ENCODE measurements at regions not wholly inside any gene's neighbourhood (a gene's known extent, or its start where the extent isn't known, plus 50 kb on each side); places are given as distances from the start of the nearest gene placed in this dataset.

DNA sequence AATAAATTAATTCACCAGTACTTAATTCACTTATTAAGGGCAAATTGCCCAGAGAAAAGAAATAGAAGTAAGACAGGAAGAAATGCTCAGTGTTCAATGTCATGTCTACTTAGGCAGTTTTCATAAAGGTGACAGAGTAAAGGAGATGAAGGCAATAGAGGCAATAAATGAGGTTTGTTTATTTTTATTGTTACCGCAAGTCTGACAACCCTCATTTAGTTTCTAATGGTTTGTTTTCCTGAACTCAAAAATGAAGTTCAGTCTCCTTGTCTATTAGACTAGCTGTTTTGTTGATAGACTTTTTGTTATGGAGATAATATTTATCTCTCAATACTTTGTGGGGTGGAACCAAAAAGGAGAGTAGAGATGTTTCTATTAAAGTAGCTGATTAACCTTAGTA, 258.3 kb downstream of the C3orf38 start:
- Histone ChIP-seq H3K27ac (ENCODE audit: low read length) (no peak overlapping the region), H3K4me3 (ENCODE audit: low read length) (no peak overlapping the region), H3K4me1 (ENCODE audit: low read length) (no peaks in the 10 kb centered on the region), H3K9ac (ENCODE audit: low read length) (no peak overlapping the region), H4K20me1 (ENCODE audit: insufficient read depth, low read length) (no peaks in the 10 kb centered on the region), H3K36me3 (replicated peaks; ENCODE audit: low read depth, low read length) (no peaks in the 10 kb centered on the region), H3K9me3 (ENCODE audit: insufficient read depth, low read length) (no peaks in the 10 kb centered on the region), H3K27me3 (ENCODE audit: low read depth, low read length) (no peaks in the 10 kb centered on the region), H2AFZ (ENCODE audit: low read depth, low read length) (no peak overlapping the region), H3K4me2 (ENCODE audit: low read length) (no peak overlapping the region), H3K79me2 (ENCODE audit: low read length) (no peaks in the 10 kb centered on the region)
- TF ChIP-seq, protein P1, sequence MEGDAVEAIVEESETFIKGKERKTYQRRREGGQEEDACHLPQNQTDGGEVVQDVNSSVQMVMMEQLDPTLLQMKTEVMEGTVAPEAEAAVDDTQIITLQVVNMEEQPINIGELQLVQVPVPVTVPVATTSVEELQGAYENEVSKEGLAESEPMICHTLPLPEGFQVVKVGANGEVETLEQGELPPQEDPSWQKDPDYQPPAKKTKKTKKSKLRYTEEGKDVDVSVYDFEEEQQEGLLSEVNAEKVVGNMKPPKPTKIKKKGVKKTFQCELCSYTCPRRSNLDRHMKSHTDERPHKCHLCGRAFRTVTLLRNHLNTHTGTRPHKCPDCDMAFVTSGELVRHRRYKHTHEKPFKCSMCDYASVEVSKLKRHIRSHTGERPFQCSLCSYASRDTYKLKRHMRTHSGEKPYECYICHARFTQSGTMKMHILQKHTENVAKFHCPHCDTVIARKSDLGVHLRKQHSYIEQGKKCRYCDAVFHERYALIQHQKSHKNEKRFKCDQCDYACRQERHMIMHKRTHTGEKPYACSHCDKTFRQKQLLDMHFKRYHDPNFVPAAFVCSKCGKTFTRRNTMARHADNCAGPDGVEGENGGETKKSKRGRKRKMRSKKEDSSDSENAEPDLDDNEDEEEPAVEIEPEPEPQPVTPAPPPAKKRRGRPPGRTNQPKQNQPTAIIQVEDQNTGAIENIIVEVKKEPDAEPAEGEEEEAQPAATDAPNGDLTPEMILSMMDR (IDR thresholded peaks at IDR 0.05; ENCODE audit: low read depth, low read length): no peak
- no peak for TF ChIP-seq EZH2phosphoT487 (IDR thresholded peaks at IDR 0.05; ENCODE audit: low read depth)

DNA sequence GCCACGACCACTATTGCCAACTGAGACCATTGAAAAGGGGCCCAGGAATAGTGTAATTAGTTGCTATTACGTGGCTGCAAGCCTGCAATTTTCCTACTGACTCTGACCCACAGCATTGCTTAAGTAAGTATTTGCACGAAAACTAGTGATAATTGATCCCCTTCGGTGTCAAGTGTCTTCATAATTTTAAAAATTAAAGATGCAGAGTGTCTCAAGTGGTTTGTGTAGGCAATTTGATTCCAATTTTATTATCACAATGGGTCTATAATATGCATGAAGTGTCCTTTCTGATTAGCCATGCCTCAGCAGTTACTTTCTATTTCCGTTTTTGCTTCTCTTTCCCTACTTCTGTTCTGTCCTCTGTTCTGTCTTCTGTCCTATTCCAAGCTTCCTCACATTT, 259.2 kb downstream of the C3orf38 start:
- Histone ChIP-seq H3K9ac (ENCODE audit: low read length) (no peak overlapping the region), H3K9me3 (ENCODE audit: insufficient read depth, low read length) (no peaks in the 10 kb centered on the region), H3K4me3 (ENCODE audit: low read length) (no peak overlapping the region), H3K4me1 (ENCODE audit: low read length) (no peaks in the 10 kb centered on the region), H3K79me2 (ENCODE audit: low read length) (no peaks in the 10 kb centered on the region), H4K20me1 (ENCODE audit: insufficient read depth, low read length) (no peaks in the 10 kb centered on the region), H2AFZ (ENCODE audit: low read depth, low read length) (no peak overlapping the region), H3K36me3 (replicated peaks; ENCODE audit: low read depth, low read length) (no peaks in the 10 kb centered on the region), H3K4me2 (ENCODE audit: low read length) (no peak overlapping the region), H3K27ac (ENCODE audit: low read length) (no peak overlapping the region), H3K27me3 (ENCODE audit: low read depth, low read length) (no peaks in the 10 kb centered on the region)
- TF ChIP-seq, protein P1 (IDR thresholded peaks at IDR 0.05; ENCODE audit: low read depth, low read length): no peak
- TF ChIP-seq EZH2phosphoT487 (IDR thresholded peaks at IDR 0.05; ENCODE audit: low read depth): no peak

DNA sequence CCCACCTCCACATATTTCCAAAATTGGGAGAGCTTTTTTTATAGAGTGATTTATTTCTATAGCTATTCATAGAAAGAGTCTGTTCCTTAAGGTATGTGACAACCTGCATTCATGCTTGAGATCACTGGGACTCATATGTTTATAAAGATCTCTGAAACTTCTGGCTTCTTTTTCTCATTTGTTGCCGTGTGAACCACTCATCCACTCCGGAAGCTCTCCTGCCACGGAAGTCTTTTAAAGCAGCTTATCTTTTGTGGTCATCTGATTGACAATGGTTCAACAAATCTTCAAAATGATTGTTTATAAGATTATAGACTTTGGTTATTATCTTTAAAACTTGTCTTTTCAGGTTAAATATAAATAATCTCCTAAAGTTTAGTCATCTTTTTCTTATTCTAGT, 260.5 kb downstream of the C3orf38 start:
- Histone ChIP-seq H2AFZ (ENCODE audit: low read depth, low read length) (no peak overlapping the region), H3K36me3 (replicated peaks; ENCODE audit: low read depth, low read length) (no peaks in the 10 kb centered on the region), H4K20me1 (ENCODE audit: insufficient read depth, low read length) (no peaks in the 10 kb centered on the region), H3K79me2 (ENCODE audit: low read length) (no peaks in the 10 kb centered on the region), H3K4me2 (ENCODE audit: low read length) (no peak overlapping the region), H3K9me3 (ENCODE audit: insufficient read depth, low read length) (no peaks in the 10 kb centered on the region), H3K4me3 (ENCODE audit: low read length) (no peak overlapping the region), H3K27ac (ENCODE audit: low read length) (no peak overlapping the region), H3K27me3 (ENCODE audit: low read depth, low read length) (no peaks in the 10 kb centered on the region), H3K4me1 (ENCODE audit: low read length) (no peaks in the 10 kb centered on the region), H3K9ac (ENCODE audit: low read length) (no peak overlapping the region)
- TF ChIP-seq EZH2phosphoT487 (IDR thresholded peaks at IDR 0.05; ENCODE audit: low read depth): no peak
- TF ChIP-seq, protein P1 (IDR thresholded peaks at IDR 0.05; ENCODE audit: low read depth, low read length): no peak

DNA sequence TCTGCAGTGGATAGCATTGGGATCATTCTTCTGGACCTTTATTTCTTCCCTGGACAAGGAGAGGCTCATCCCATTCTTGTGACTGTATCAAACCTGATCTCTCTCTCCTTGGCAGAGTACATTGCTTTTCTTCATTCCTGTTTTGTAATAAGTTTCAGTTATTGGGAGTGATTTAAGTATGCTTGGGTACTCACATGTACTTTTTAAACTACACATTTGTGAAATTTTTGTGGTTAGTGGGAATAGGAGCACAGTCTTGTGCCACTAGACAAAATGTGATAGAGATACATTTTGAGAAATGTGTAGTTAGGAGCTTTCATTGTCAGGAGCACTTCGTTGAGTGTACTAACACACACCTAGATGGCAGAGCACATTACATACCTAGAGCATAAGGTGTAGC, 262.6 kb downstream of the C3orf38 start:
- no peaks in the 10 kb centered on the region for H3K27me3 ChIP-seq (ENCODE audit: low read depth, low read length)
- no peaks in the 10 kb centered on the region for H4K20me1 ChIP-seq (ENCODE audit: insufficient read depth, low read length)
- no peak overlapping the region for H2AFZ ChIP-seq (ENCODE audit: low read depth, low read length)
- no peaks in the 10 kb centered on the region for H3K36me3 ChIP-seq (replicated peaks; ENCODE audit: low read depth, low read length)
- H3K27ac ChIP-seq (ENCODE audit: low read length): no peak overlapping the region
- no peaks in the 10 kb centered on the region for H3K4me1 ChIP-seq (ENCODE audit: low read length)
- H3K9me3 ChIP-seq (ENCODE audit: insufficient read depth, low read length): no peaks in the 10 kb centered on the region
- no peak overlapping the region for H3K4me3 ChIP-seq (ENCODE audit: low read length)
- TF ChIP-seq, protein P1 (IDR thresholded peaks at IDR 0.05; ENCODE audit: low read depth, low read length): no peak
- TF ChIP-seq EZH2phosphoT487 (IDR thresholded peaks at IDR 0.05; ENCODE audit: low read depth): no peak
- no peaks in the 10 kb centered on the region for H3K79me2 ChIP-seq (ENCODE audit: low read length)
- H3K9ac ChIP-seq (ENCODE audit: low read length): no peak overlapping the region
- no peak overlapping the region for H3K4me2 ChIP-seq (ENCODE audit: low read length)

Measured in OCI-LY3 (cell line).